Esophagus muscularis mucosa (tissue), 4 donors: ENCODE measurements at regions not wholly inside any gene's neighbourhood (a gene's known extent, or its start where the extent isn't known, plus 50 kb on each side); places are given as distances from the start of the nearest gene placed in this dataset.

Source experiments
- EP300 ChIP-seq: sonication (generic); formaldehyde crosslinking; IDR thresholded peaks from one replicate; pipeline ENCODE4 v1.6.1; 2017; ENCODE audit warnings: antibody characterized with exemption
- POLR2A ChIP-seq: fragments of 450-650 bp; IDR thresholded peaks from one replicate; pipeline ENCODE4 v1.6.1; 2017; ENCODE audit warnings: antibody characterized with exemption, moderate library complexity, mild to moderate bottlenecking, low read depth
- POLR2AphosphoS5 ChIP-seq, 2 donors: sonication (generic); formaldehyde crosslinking; IDR thresholded peaks; one replicate each; pipeline ENCODE4 v1.6.1; 2017; ENCODE audit warnings: antibody characterized with exemption in 2 of 2
- TF ChIP-seq, protein P1 (sequence below), 3 experiments: fragments of 200-600 bp in 2 of 3; fragments of 450-650 bp in 1 of 3; sonication (generic) in 2 of 3; IDR thresholded peaks; one replicate each; pipeline ENCODE4 v1.5.1; 2017 to 2019; ENCODE audit warnings: antibody characterized with exemption in 3 of 3, mild to moderate bottlenecking in 2 of 3, moderate library complexity in 1 of 3

DNA sequence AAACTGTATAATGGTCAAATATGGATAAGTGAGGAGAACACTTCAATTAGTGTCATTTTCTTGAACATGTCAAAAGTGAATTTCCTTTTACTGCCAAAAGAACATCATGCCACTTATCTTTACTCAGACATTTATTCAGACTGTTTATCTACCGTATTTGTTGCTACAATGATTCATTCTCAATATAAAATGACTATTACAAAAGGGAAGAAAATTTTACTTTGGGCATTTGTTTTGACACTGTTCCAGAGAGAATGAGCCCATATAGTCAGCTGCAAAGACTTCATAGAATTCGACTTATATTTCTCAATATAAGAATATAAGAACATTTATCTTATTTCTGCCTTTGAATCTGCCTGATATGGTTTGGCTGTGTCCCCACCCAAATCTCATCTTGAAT, 1699.1 kb downstream of the BRINP3 start:
- TF ChIP-seq, protein P1, sequence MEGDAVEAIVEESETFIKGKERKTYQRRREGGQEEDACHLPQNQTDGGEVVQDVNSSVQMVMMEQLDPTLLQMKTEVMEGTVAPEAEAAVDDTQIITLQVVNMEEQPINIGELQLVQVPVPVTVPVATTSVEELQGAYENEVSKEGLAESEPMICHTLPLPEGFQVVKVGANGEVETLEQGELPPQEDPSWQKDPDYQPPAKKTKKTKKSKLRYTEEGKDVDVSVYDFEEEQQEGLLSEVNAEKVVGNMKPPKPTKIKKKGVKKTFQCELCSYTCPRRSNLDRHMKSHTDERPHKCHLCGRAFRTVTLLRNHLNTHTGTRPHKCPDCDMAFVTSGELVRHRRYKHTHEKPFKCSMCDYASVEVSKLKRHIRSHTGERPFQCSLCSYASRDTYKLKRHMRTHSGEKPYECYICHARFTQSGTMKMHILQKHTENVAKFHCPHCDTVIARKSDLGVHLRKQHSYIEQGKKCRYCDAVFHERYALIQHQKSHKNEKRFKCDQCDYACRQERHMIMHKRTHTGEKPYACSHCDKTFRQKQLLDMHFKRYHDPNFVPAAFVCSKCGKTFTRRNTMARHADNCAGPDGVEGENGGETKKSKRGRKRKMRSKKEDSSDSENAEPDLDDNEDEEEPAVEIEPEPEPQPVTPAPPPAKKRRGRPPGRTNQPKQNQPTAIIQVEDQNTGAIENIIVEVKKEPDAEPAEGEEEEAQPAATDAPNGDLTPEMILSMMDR (IDR thresholded peaks at IDR 0.05) = no peak
- TF ChIP-seq EP300 (no peak), POLR2A (no peak), POLR2AphosphoS5 (IDR thresholded peaks at IDR 0.05) (no peak)
